Right lobe of liver (tissue), 6 donors: ENCODE measurements at regions not wholly inside any gene's neighbourhood (a gene's known extent, or its start where the extent isn't known, plus 50 kb on each side); places are given as distances from the start of the nearest gene placed in this dataset.

Experiments used
- ATAC-seq, 4 donors: fragments of 200-7000 bp; cut with Tn5 transposase; one replicate each; pipeline ENCODE4 v1.9.1; 2020; ENCODE audit warnings: mild to moderate bottlenecking in 4 of 4, moderate library complexity in 4 of 4
- DNase-seq, 3 donors: peaks; one replicate each; pipeline ENCODE4 v3.0.0-alpha.2; 2020
- H3K27ac ChIP-seq, 3 donors: fragments of 200-600 bp; one replicate each; pipeline ENCODE4 v1.8.0; 2022
- H3K27me3 ChIP-seq, 2 donors: fragments of 200-600 bp; one replicate each; pipeline ENCODE4 v1.8.0; 2022
- H3K36me3 ChIP-seq, 4 donors: fragments of 200-600 bp; sonication (generic) in 1 of 4; one replicate each; pipeline versions ENCODE4 v1.5.1 to v1.8.0; 2017 to 2022; ENCODE audit warnings: control low read depth in 1 of 4
- H3K4me1 ChIP-seq, 4 donors: fragments of 200-600 bp; sonication (generic) in 1 of 4; one replicate each; pipeline versions ENCODE4 v1.5.1 to v1.8.0; 2017 to 2022; ENCODE audit warnings: control low read depth in 1 of 4
- H3K4me3 ChIP-seq, 3 donors: fragments of 200-600 bp; one replicate each; pipeline ENCODE4 v1.8.0; 2022
- H3K9me3 ChIP-seq, 4 donors: fragments of 200-600 bp; sonication (generic) in 1 of 4; one replicate each; pipeline versions ENCODE4 v1.5.1 to v1.8.0; 2017 to 2022; ENCODE audit warnings: control low read depth in 1 of 4
- CTCF ChIP-seq, 4 donors: fragments of 200-600 bp in 3 of 4; fragments of 450-650 bp in 1 of 4; IDR thresholded peaks; one replicate each; pipeline versions ENCODE4 v1.5.1 to v1.8.0; 2016 to 2022; ENCODE audit warnings: antibody characterized with exemption in 4 of 4, mild to moderate bottlenecking in 2 of 4
- POLR2A ChIP-seq: fragments of 450-650 bp; IDR thresholded peaks from one replicate; pipeline ENCODE4 v1.6.1; 2017; ENCODE audit warnings: antibody characterized with exemption, mild to moderate bottlenecking
- WGBS: methylation state at CpG from one replicate; pipeline ENCODE4 v1.1.6; 2018; ENCODE audit warnings: low coverage, low lambda C conversion rate; ENCODE audit not compliant: insufficient coverage; ENCODE audit errors: missing lambda C conversion rate; 5-methylcytosine and 5-hydroxymethylcytosine counted together
- intact Hi-C, 2 donors: fragments of 100-400 bp; cut with DNase I; formaldehyde crosslinking; loops; one replicate each; pipeline versions ENCODE4 v1.11.2 to v1.14.1; 2022
- donor health status: DM: no; HTN: yes; CAD: no.
- donor health status: DM: no; HTN: no; CAD: no.
- donor health status: DM: no; HTN: no; CAD: no.
- donor health status: DM: no; HTN: yes; CAD: no.
- donor health status: DM: no; HTN: yes; CAD: no.

DNA sequence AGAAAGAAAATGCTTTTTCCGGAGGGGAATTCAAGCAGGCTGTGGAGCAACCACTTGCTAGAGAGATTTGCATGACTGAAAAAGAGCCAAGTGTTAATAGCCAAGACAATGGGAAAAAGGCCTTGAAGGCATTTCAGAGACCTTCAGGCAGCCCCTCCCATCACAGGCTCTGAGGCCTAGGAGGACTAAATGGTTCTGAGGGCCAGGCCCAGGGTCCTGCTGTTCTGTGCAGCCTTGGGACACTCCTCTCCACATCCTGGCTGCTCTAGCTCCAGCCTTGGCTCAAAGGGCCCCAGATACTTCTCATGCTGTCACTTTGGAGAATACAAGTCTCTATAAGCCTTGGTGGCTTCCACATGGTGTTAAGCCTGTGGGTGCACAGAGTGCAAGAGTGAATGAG is 81.8 kb downstream of the B3GNT2 start:
- WGBS = 100% methylated on average over 1 of the region's 1 CpG
- H3K27ac ChIP-seq = no peak overlapping the region
- H3K4me3 ChIP-seq = no peak overlapping the region
- no peaks in the 10 kb centered on the region for H3K4me1 ChIP-seq
- intact Hi-C loops = no loop called here
- H3K9me3 ChIP-seq = no peaks in the 10 kb centered on the region
- H3K27me3 ChIP-seq = no peaks in the 10 kb centered on the region
- TF ChIP-seq CTCF (IDR thresholded peaks at IDR 0.05) (no peak), POLR2A (no peak)
- no peak for ATAC-seq
- H3K36me3 ChIP-seq = no peaks in the 10 kb centered on the region
- no peak for DNase-seq
